ENCODE measurements at regions not wholly inside any gene's neighbourhood (a gene's known extent, or its start where the extent isn't known, plus 50 kb on each side); places are given as distances from the start of the nearest gene placed in this dataset.

DNA sequence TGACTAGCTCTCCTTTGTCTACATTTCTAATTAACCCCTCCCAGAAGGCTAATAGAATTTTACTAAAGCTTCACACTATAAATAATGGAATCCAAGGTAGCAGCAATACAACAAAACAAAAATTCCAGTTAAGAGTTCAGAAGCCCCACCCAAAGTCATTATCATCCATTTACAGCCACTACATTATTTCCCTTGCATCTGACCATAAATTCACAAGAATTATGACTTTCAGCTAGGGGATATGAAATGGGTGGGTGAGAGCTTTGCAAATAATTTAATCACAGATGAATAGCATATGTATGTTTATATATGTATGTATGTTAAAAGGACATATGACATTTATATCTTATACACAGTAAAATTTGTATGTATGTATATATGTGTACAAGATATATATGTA is 65.3 kb upstream of the PTGDR start:
- no peak for TF ChIP-seq USF1 (IDR thresholded peaks at IDR 0.05; ENCODE audit: borderline replicate concordance, extremely low read length, insufficient read depth, low read depth, low read length)
- TF ChIP-seq BCL11A (IDR thresholded peaks at IDR 0.05; ENCODE audit: low read depth, low read length) = no peak
- no peak for TF ChIP-seq CTCF (IDR thresholded peaks at IDR 0.05 in 2 of 3, conservative IDR thresholded peaks at IDR 0.05 in 1 of 3; ENCODE audit: control insufficient read depth in 2 of 3, extremely low read depth in 1 of 3, insufficient read depth in 1 of 3, low read depth in 3 of 3, low read length in 3 of 3)
- TF ChIP-seq, protein P1, sequence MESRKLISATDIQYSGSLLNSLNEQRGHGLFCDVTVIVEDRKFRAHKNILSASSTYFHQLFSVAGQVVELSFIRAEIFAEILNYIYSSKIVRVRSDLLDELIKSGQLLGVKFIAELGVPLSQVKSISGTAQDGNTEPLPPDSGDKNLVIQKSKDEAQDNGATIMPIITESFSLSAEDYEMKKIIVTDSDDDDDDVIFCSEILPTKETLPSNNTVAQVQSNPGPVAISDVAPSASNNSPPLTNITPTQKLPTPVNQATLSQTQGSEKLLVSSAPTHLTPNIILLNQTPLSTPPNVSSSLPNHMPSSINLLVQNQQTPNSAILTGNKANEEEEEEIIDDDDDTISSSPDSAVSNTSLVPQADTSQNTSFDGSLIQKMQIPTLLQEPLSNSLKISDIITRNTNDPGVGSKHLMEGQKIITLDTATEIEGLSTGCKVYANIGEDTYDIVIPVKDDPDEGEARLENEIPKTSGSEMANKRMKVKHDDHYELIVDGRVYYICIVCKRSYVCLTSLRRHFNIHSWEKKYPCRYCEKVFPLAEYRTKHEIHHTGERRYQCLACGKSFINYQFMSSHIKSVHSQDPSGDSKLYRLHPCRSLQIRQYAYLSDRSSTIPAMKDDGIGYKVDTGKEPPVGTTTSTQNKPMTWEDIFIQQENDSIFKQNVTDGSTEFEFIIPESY (IDR thresholded peaks at IDR 0.05) = no peak
- no peak for TF ChIP-seq POLR2AphosphoS5 (IDR thresholded peaks at IDR 0.05; ENCODE audit: low read length)
- TF ChIP-seq CREB1 (IDR thresholded peaks at IDR 0.05; ENCODE audit: low read depth) = no peak
